GM12878 (cell line): ENCODE measurements at regions not wholly inside any gene's neighbourhood (a gene's known extent, or its start where the extent isn't known, plus 50 kb on each side); places are given as distances from the start of the nearest gene placed in this dataset.

ENCODE experiments used
- ATAC-seq: fragments of 200-7000 bp; cut with Tn5 transposase; 3 replicates; pipeline ENCODE4 v1.9.1; 2020; ENCODE audit warnings: mild to moderate bottlenecking, moderate library complexity
- BruUV-seq: library from RNA; stranded (reverse); fragments of 400-500 nt; replicated peaks from 2 replicates; lab custom pipeline; 2021; lab: Mats Ljungman, UMichigan
- CTCF ChIA-PET: fragments of 300-600 bp; sonication (Branson Sonifier 250); formaldehyde crosslinking; extraction: SDS; loops from one replicate; lab custom pipeline; 2021; ENCODE audit warnings: inconsistent platforms; lab: Yijun Ruan, JAX
- POLR2A ChIA-PET: fragments of 350-600 bp; formaldehyde crosslinking; extraction: SDS; loops from one replicate; lab custom pipeline; 2021; ENCODE audit warnings: inconsistent platforms; lab: Charles Lee
- RAD21 ChIA-PET: fragments of 300-600 bp; sonication (Branson Sonifier 250); formaldehyde crosslinking; loops from one replicate; lab custom pipeline; 2023; ENCODE audit warnings: antibody characterized with exemption; ENCODE audit not compliant: unreplicated experiment; lab: Charles Lee
- SMC1A ChIA-PET: fragments of 300-600 bp; sonication (Branson Sonifier 250); formaldehyde crosslinking; loops from one replicate; lab custom pipeline; 2023; ENCODE audit not compliant: unreplicated experiment, uncharacterized antibody; lab: Charles Lee
- DNase-seq: peaks from one replicate; pipeline ENCODE4 v3.0.0-alpha.2; 2011; ENCODE audit warnings: low read depth, low spot score
- FAIRE-seq: peaks from 3 replicates; lab custom pipeline; 2011; peaks lifted over from hg19 to GRCh38; lab: Jason Lieb, UNC
- H2AFZ ChIP-seq: 2 replicates; pipeline ENCODE4 v1.6.0; 2011; ENCODE audit warnings: low read depth, low read length, control low read depth; ENCODE audit not compliant: control insufficient read depth
- H3K27ac ChIP-seq: 2 replicates; pipeline ENCODE4 v1.5.1; 2011; ENCODE audit warnings: control low read depth; ENCODE audit not compliant: control insufficient read depth, insufficient read depth
- H3K27me3 ChIP-seq, 2 experiments: replicated peaks in 1 of 2; 2 replicates each; pipeline versions ENCODE4 v1.6.0 to v1.6.1; 2011; ENCODE audit warnings: low read length in 1 of 2; ENCODE audit not compliant: control insufficient read depth in 2 of 2, insufficient read depth in 2 of 2
- H3K36me3 ChIP-seq, 2 experiments: 2 replicates each; pipeline ENCODE4 v1.5.1; 2011; ENCODE audit warnings: low read length in 1 of 2; ENCODE audit not compliant: control insufficient read depth in 2 of 2, insufficient read depth in 2 of 2
- H3K4me1 ChIP-seq: 2 replicates; pipeline ENCODE4 v1.6.1; 2011; ENCODE audit warnings: mild to moderate bottlenecking, low read length, moderate library complexity, mixed read lengths; ENCODE audit not compliant: control insufficient read depth, insufficient read depth
- H3K4me2 ChIP-seq: 2 replicates; pipeline ENCODE4 v1.6.0; 2011; ENCODE audit warnings: control low read depth; ENCODE audit not compliant: control insufficient read depth, insufficient read depth
- H3K4me3 ChIP-seq: fragments of 200-600 bp; sonication (generic); 2 replicates; pipeline ENCODE4 v1.5.1; 2016
- H3K79me2 ChIP-seq: 2 replicates; pipeline ENCODE4 v1.6.0; 2011; ENCODE audit warnings: low read length; ENCODE audit not compliant: control insufficient read depth, insufficient read depth
- H3K9ac ChIP-seq: 2 replicates; pipeline ENCODE4 v1.8.0; 2011; ENCODE audit warnings: low read length, control low read depth, mixed read lengths; ENCODE audit not compliant: control insufficient read depth, insufficient read depth
- H3K9me3 ChIP-seq: replicated peaks from 3 replicates; pipeline ENCODE4 v1.5.1; 2011; ENCODE audit warnings: mild to moderate bottlenecking, low read length; ENCODE audit not compliant: control insufficient read depth, insufficient read depth
- H4K20me1 ChIP-seq: 2 replicates; pipeline ENCODE4 v1.6.0; 2011; ENCODE audit not compliant: control insufficient read depth, insufficient read depth
- BACH1 ChIP-seq: fragments of 450-650 bp; IDR thresholded peaks from 2 replicates; pipeline ENCODE4 v1.6.1; 2017; ENCODE audit warnings: mild to moderate bottlenecking, borderline replicate concordance
- HDAC2 ChIP-seq: fragments of 200-600 bp; sonication (generic); IDR thresholded peaks from 2 replicates; pipeline ENCODE4 v1.6.1; 2017
- MEF2B ChIP-seq: fragments of 450-650 bp; IDR thresholded peaks from 2 replicates; pipeline ENCODE4 v1.6.1; 2018; ENCODE audit warnings: mild to moderate bottlenecking, moderate library complexity; ENCODE audit not compliant: partially characterized antibody, poor library complexity, severe bottlenecking
- MLLT1 ChIP-seq: fragments of 450-650 bp; IDR thresholded peaks from 2 replicates; pipeline ENCODE4 v1.6.1; 2016; ENCODE audit warnings: mild to moderate bottlenecking
- PAX5 ChIP-seq: IDR thresholded peaks from 2 replicates; pipeline ENCODE4 v1.6.1; 2011; ENCODE audit warnings: low read depth, low read length, borderline replicate concordance
- RCOR1 ChIP-seq: conservative IDR thresholded peaks from 2 replicates; pipeline ENCODE4 v1.6.1; 2012; ENCODE audit warnings: low read depth, low read length, improper control_type of control experiment
- SMAD5 ChIP-seq: IDR thresholded peaks from 2 replicates; pipeline ENCODE4 v1.6.1; 2016; ENCODE audit warnings: antibody characterized with exemption, low read depth
- SUPT20H ChIP-seq: IDR thresholded peaks from 2 replicates; pipeline ENCODE4 v1.6.1; 2011; ENCODE audit warnings: low read depth, mild to moderate bottlenecking, low read length, moderate library complexity, borderline replicate concordance; ENCODE audit not compliant: control insufficient read depth
- ZSCAN29 ChIP-seq: fragments of 450-650 bp; IDR thresholded peaks from 2 replicates; pipeline ENCODE4 v1.6.1; 2017; ENCODE audit warnings: mild to moderate bottlenecking, moderate library complexity
- WGBS: methylation state at CpG from one replicate; pipeline ENCODE4 v1.1.6; 2016; ENCODE audit warnings: low lambda C conversion rate; ENCODE audit not compliant: insufficient replicate concordance, insufficient coverage; ENCODE audit errors: missing lambda C conversion rate; 5-methylcytosine and 5-hydroxymethylcytosine counted together
- in situ Hi-C: fragments of 300-500 bp; cut with MboI; formaldehyde crosslinking; loops from 9 replicates; pipeline ENCODE4 v1.14.3; 2018; ENCODE audit warnings: mixed read lengths
- intact Hi-C: fragments of 100-400 bp; cut with micrococcal nuclease; formaldehyde crosslinking; loops from one replicate; pipeline ENCODE4 v1.14.2; 2022; ENCODE audit not compliant: unreplicated experiment
- TF ChIP-seq, protein P1 (sequence below): fragments of 450-650 bp; IDR thresholded peaks from 2 replicates; pipeline ENCODE4 v1.6.1; 2016; ENCODE audit warnings: mild to moderate bottlenecking, moderate library complexity, borderline replicate concordance
- TF ChIP-seq, protein P2 (sequence below): fragments of 450-650 bp; IDR thresholded peaks from 2 replicates; pipeline ENCODE4 v1.6.1; 2014; ENCODE audit warnings: mild to moderate bottlenecking
- TF ChIP-seq, protein P3 (sequence below): IDR thresholded peaks from 2 replicates; pipeline ENCODE4 v1.6.1; 2011; ENCODE audit warnings: borderline replicate concordance, low read depth, mild to moderate bottlenecking, moderate library complexity, mixed read lengths, low read length; ENCODE audit not compliant: insufficient read depth; ENCODE audit errors: extremely low read length
- TF ChIP-seq, protein P4 (sequence below): fragments of 450-650 bp; IDR thresholded peaks from 2 replicates; pipeline ENCODE4 v1.6.1; 2017; ENCODE audit warnings: antibody characterized with exemption, mild to moderate bottlenecking, moderate library complexity

GRCh38 chr5:101520417-101520816 lies 617.3 kb upstream of the ST8SIA4 start (continued):
- TF ChIP-seq MEF2B (no peak), BACH1 (no peak)
- TF ChIP-seq, protein P1, sequence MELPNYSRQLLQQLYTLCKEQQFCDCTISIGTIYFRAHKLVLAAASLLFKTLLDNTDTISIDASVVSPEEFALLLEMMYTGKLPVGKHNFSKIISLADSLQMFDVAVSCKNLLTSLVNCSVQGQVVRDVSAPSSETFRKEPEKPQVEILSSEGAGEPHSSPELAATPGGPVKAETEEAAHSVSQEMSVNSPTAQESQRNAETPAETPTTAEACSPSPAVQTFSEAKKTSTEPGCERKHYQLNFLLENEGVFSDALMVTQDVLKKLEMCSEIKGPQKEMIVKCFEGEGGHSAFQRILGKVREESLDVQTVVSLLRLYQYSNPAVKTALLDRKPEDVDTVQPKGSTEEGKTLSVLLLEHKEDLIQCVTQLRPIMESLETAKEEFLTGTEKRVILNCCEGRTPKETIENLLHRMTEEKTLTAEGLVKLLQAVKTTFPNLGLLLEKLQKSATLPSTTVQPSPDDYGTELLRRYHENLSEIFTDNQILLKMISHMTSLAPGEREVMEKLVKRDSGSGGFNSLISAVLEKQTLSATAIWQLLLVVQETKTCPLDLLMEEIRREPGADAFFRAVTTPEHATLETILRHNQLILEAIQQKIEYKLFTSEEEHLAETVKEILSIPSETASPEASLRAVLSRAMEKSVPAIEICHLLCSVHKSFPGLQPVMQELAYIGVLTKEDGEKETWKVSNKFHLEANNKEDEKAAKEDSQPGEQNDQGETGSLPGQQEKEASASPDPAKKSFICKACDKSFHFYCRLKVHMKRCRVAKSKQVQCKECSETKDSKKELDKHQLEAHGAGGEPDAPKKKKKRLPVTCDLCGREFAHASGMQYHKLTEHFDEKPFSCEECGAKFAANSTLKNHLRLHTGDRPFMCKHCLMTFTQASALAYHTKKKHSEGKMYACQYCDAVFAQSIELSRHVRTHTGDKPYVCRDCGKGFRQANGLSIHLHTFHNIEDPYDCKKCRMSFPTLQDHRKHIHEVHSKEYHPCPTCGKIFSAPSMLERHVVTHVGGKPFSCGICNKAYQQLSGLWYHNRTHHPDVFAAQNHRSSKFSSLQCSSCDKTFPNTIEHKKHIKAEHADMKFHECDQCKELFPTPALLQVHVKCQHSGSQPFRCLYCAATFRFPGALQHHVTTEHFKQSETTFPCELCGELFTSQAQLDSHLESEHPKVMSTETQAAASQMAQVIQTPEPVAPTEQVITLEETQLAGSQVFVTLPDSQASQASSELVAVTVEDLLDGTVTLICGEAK, result no peak
- TF ChIP-seq, protein P2, sequence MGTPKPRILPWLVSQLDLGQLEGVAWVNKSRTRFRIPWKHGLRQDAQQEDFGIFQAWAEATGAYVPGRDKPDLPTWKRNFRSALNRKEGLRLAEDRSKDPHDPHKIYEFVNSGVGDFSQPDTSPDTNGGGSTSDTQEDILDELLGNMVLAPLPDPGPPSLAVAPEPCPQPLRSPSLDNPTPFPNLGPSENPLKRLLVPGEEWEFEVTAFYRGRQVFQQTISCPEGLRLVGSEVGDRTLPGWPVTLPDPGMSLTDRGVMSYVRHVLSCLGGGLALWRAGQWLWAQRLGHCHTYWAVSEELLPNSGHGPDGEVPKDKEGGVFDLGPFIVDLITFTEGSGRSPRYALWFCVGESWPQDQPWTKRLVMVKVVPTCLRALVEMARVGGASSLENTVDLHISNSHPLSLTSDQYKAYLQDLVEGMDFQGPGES, result no peak
- TF ChIP-seq, protein P3, sequence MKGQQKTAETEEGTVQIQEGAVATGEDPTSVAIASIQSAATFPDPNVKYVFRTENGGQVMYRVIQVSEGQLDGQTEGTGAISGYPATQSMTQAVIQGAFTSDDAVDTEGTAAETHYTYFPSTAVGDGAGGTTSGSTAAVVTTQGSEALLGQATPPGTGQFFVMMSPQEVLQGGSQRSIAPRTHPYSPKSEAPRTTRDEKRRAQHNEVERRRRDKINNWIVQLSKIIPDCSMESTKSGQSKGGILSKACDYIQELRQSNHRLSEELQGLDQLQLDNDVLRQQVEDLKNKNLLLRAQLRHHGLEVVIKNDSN, result no peak

GRCh38 chr5:101517795-101518194 lies 614.7 kb upstream of the ST8SIA4 start:
- no TSS peak for BruUV-seq
- H3K27ac ChIP-seq, result no peak overlapping the region
- ChIA-PET SMC1A (no interaction called here), POLR2A (no interaction called here), RAD21 (no interaction called here), CTCF (no interaction called here)
- no peaks in the 10 kb centered on the region for H3K4me1 ChIP-seq
- intact Hi-C loops, result no loop called here
- no peak overlapping the region for H2AFZ ChIP-seq
- H4K20me1 ChIP-seq, result no peaks in the 10 kb centered on the region
- H3K79me2 ChIP-seq, result no peaks in the 10 kb centered on the region
- no peak for ATAC-seq
- no peaks in the 10 kb centered on the region for H3K27me3 ChIP-seq
- no peak for FAIRE-seq
- no peak overlapping the region for H3K4me3 ChIP-seq
- no peaks in the 10 kb centered on the region for H3K36me3 ChIP-seq
- no peak overlapping the region for H3K4me2 ChIP-seq
- 0% methylated on average over 2 of the region's 2 CpGs for WGBS
- in situ Hi-C loops, result no loop called here
- no peaks in the 10 kb centered on the region for H3K9me3 ChIP-seq
- no peak for DNase-seq
- H3K9ac ChIP-seq, result no peak overlapping the region
- TF ChIP-seq SMAD5 (no peak), MLLT1 (no peak), SUPT20H (no peak), PAX5 (no peak), RCOR1 (no peak), ZSCAN29 (no peak), HDAC2 (no peak)
- TF ChIP-seq, protein P4, sequence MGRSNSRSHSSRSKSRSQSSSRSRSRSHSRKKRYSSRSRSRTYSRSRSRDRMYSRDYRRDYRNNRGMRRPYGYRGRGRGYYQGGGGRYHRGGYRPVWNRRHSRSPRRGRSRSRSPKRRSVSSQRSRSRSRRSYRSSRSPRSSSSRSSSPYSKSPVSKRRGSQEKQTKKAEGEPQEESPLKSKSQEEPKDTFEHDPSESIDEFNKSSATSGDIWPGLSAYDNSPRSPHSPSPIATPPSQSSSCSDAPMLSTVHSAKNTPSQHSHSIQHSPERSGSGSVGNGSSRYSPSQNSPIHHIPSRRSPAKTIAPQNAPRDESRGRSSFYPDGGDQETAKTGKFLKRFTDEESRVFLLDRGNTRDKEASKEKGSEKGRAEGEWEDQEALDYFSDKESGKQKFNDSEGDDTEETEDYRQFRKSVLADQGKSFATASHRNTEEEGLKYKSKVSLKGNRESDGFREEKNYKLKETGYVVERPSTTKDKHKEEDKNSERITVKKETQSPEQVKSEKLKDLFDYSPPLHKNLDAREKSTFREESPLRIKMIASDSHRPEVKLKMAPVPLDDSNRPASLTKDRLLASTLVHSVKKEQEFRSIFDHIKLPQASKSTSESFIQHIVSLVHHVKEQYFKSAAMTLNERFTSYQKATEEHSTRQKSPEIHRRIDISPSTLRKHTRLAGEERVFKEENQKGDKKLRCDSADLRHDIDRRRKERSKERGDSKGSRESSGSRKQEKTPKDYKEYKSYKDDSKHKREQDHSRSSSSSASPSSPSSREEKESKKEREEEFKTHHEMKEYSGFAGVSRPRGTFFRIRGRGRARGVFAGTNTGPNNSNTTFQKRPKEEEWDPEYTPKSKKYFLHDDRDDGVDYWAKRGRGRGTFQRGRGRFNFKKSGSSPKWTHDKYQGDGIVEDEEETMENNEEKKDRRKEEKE, result no peak
